ENCODE measurements at regions not wholly inside any gene's neighbourhood (a gene's known extent, or its start where the extent isn't known, plus 50 kb on each side); places are given as distances from the start of the nearest gene placed in this dataset.

DNA sequence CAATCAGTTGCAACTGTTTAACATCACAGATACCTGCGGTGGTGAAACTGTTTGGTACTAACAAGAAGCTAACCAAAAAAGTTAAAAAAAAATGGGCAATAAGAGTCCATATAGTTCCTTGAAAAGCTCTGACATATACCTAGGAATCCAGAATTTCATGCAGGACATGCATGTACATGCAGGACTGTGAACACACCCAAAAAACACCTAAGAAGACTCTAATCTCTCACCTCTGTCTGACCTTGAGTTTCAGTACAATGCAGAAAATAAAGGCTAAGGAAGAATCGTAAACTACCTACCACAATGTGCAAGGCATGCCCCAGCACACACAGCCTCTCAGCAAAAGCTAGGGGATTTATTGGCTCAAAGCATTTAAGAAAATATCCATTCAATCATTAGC, 110.7 kb upstream of the GOLGA8J start:
- TF ChIP-seq, protein P1, sequence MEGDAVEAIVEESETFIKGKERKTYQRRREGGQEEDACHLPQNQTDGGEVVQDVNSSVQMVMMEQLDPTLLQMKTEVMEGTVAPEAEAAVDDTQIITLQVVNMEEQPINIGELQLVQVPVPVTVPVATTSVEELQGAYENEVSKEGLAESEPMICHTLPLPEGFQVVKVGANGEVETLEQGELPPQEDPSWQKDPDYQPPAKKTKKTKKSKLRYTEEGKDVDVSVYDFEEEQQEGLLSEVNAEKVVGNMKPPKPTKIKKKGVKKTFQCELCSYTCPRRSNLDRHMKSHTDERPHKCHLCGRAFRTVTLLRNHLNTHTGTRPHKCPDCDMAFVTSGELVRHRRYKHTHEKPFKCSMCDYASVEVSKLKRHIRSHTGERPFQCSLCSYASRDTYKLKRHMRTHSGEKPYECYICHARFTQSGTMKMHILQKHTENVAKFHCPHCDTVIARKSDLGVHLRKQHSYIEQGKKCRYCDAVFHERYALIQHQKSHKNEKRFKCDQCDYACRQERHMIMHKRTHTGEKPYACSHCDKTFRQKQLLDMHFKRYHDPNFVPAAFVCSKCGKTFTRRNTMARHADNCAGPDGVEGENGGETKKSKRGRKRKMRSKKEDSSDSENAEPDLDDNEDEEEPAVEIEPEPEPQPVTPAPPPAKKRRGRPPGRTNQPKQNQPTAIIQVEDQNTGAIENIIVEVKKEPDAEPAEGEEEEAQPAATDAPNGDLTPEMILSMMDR (IDR thresholded peaks at IDR 0.05; ENCODE audit: low read depth, low read length) = no peak
- H3K4me3 ChIP-seq (ENCODE audit: low read depth, low read length) = no peak overlapping the region

GRCh38 chr15:29970402-29970695, 112.4 kb upstream of the GOLGA8J start:
- TF ChIP-seq, protein P1 (IDR thresholded peaks at IDR 0.05; ENCODE audit: low read depth, low read length) = no peak
- H3K4me3 ChIP-seq (ENCODE audit: low read depth, low read length) = no peak overlapping the region

GRCh38 chr15:29969562-29970401, 113.0 kb upstream of the GOLGA8J start:
- H3K4me3 ChIP-seq (ENCODE audit: low read depth, low read length) = no peak overlapping the region
- TF ChIP-seq, protein P1 (IDR thresholded peaks at IDR 0.05; ENCODE audit: low read depth, low read length) = no peak

DNA sequence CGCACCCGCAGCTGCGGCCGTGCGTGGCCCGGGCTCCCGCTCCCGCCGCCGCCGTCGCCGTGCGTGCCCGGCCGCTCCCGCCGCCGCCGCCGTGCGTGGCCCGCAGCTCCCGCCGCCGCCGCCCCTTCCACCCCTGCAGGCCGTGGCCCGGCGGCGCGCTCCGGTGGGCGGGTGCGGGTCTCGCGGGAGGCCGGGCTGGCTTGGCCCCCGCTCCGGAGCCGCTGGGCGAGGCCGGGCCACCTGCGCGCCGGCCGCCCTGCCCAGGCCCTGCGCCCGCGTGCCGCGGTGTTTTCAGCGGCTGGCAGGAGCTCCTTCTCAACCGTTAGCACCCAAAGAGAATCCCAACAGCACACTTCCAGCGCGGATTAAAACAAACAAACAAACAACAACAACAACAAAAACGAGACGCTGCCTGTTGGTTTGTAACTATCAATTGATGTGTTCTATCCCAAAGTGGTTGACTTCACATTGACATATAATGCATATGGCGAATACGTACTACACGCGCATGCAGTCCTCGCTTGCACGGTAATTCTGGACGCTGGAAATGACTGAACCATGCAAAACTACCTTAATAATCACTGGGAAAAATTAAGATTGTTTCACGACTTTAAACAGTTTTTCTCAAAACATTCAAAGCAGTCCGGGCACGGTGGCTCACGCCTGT, 113.7 kb upstream of the GOLGA8J start:
- peak overlapping the region; percentile 53 for H3K4me3 ChIP-seq (ENCODE audit: low read depth, low read length)

GRCh38 chr15:29968099-29968894, 114.5 kb upstream of the GOLGA8J start:
- TF ChIP-seq, protein P1 (IDR thresholded peaks at IDR 0.05; ENCODE audit: low read depth, low read length) = no peak
- H3K4me3 ChIP-seq (ENCODE audit: low read depth, low read length) = peak overlapping the region; percentile 53

More for the DNA sequence above, 113.7 kb upstream of the GOLGA8J start:
- TF ChIP-seq, protein P1 (IDR thresholded peaks at IDR 0.05; ENCODE audit: low read depth, low read length) = no peak

- TF ChIP-seq, protein P1 (IDR thresholded peaks at IDR 0.05; ENCODE audit: low read depth, low read length) = no peak
Observed at GRCh38 chr15:29962407-29962806, 120.3 kb upstream of the GOLGA8J start.

More at GRCh38 chr15:29962407-29962806, 120.3 kb upstream of the GOLGA8J start:
- no peak overlapping the region for H3K4me3 ChIP-seq (ENCODE audit: low read depth, low read length)
